ENCODE measurements at regions not wholly inside any gene's neighbourhood (a gene's known extent, or its start where the extent isn't known, plus 50 kb on each side); places are given as distances from the start of the nearest gene placed in this dataset.

DNA sequence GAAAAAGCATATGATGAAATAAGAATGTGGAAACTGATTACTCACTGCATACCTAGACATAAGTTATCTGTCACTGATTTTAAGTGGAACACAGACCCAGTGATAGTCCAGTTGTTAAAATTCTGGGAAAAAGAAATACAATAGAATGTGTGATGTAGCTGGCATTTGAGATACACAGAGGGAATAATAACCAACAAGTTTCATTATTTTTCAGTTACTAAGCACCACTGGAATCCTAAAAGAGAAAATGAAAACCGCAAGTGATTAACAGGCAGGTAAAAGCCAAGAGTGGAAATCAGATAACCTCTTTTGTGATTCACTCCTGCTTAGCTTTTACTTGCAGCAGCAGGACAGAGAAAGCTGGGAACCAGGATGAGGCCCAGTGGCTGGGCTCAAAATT, 994.0 kb upstream of the SEMA6A start:
- TF ChIP-seq CTCF (IDR thresholded peaks at IDR 0.05; ENCODE audit: poor library complexity, severe bottlenecking), result no peak
- TF ChIP-seq EZH2 (IDR thresholded peaks at IDR 0.05; ENCODE audit: borderline replicate concordance, insufficient read depth, low read length, poor library complexity, severe bottlenecking), result no peak
- TF ChIP-seq, protein P1, sequence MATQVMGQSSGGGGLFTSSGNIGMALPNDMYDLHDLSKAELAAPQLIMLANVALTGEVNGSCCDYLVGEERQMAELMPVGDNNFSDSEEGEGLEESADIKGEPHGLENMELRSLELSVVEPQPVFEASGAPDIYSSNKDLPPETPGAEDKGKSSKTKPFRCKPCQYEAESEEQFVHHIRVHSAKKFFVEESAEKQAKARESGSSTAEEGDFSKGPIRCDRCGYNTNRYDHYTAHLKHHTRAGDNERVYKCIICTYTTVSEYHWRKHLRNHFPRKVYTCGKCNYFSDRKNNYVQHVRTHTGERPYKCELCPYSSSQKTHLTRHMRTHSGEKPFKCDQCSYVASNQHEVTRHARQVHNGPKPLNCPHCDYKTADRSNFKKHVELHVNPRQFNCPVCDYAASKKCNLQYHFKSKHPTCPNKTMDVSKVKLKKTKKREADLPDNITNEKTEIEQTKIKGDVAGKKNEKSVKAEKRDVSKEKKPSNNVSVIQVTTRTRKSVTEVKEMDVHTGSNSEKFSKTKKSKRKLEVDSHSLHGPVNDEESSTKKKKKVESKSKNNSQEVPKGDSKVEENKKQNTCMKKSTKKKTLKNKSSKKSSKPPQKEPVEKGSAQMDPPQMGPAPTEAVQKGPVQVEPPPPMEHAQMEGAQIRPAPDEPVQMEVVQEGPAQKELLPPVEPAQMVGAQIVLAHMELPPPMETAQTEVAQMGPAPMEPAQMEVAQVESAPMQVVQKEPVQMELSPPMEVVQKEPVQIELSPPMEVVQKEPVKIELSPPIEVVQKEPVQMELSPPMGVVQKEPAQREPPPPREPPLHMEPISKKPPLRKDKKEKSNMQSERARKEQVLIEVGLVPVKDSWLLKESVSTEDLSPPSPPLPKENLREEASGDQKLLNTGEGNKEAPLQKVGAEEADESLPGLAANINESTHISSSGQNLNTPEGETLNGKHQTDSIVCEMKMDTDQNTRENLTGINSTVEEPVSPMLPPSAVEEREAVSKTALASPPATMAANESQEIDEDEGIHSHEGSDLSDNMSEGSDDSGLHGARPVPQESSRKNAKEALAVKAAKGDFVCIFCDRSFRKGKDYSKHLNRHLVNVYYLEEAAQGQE (IDR thresholded peaks at IDR 0.05; ENCODE audit: borderline replicate concordance), result no peak
- TF ChIP-seq EP300 (conservative IDR thresholded peaks at IDR 0.05; ENCODE audit: poor library complexity, severe bottlenecking), result no peak
